ENCODE measurements at regions not wholly inside any gene's neighbourhood (a gene's known extent, or its start where the extent isn't known, plus 50 kb on each side); places are given as distances from the start of the nearest gene placed in this dataset.

DNA sequence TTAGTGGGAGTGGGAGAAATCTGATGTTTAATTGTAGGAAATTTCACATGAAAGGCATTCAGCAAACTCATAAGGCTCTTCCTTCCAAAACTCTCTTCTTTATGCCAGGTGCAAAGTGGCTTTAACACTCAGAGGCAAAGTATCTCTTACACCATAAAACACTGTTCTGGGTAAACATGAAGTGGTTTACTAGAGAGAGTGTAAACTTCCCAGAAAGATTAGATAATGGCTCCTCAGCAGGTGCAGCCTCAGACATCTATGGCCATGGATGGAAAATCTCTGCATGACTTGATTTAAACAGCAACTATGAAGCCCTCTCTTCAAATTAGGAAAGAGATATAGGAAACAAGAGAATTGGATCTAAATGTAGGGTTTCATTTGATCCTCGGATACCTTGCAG lies 583.1 kb upstream of the SALL1 start:
- Histone ChIP-seq H3K36me3 (no peaks in the 10 kb centered on the region), H3K27me3 (ENCODE audit: insufficient read depth, low read depth, severe bottlenecking) (no peaks in the 10 kb centered on the region), H3K27ac (no peak overlapping the region), H3K9me3 (ENCODE audit: severe bottlenecking) (no peaks in the 10 kb centered on the region), H3K4me3 (ENCODE audit: low read depth, low read length) (no peak overlapping the region)
- TF ChIP-seq, protein P1, sequence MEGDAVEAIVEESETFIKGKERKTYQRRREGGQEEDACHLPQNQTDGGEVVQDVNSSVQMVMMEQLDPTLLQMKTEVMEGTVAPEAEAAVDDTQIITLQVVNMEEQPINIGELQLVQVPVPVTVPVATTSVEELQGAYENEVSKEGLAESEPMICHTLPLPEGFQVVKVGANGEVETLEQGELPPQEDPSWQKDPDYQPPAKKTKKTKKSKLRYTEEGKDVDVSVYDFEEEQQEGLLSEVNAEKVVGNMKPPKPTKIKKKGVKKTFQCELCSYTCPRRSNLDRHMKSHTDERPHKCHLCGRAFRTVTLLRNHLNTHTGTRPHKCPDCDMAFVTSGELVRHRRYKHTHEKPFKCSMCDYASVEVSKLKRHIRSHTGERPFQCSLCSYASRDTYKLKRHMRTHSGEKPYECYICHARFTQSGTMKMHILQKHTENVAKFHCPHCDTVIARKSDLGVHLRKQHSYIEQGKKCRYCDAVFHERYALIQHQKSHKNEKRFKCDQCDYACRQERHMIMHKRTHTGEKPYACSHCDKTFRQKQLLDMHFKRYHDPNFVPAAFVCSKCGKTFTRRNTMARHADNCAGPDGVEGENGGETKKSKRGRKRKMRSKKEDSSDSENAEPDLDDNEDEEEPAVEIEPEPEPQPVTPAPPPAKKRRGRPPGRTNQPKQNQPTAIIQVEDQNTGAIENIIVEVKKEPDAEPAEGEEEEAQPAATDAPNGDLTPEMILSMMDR (IDR thresholded peaks at IDR 0.05; ENCODE audit: low read depth, low read length) = no peak
- no peak for DNase-seq

DNA sequence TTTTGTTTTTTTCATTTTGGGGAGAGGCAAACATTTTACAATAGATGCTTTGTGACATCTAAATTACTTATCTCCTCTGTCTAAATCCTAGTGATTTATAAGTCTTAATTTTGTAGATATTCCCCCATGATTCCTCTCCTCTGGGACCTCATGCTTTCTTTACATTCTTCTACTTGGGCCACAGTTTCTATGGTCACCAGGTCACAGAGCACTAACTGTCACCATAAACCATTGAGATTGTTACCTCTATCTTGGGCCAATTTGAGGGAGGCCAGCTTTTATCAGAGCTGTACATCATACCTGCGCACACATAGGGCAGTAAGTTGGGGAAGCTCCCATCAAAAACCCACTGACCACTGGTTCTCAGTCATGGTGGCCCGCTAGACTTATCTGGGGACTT lies 582.1 kb upstream of the SALL1 start:
- no peak for DNase-seq
- TF ChIP-seq, protein P1 (IDR thresholded peaks at IDR 0.05; ENCODE audit: low read depth, low read length) = no peak
- Histone ChIP-seq H3K4me3 (ENCODE audit: low read depth, low read length) (no peak overlapping the region), H3K27me3 (ENCODE audit: insufficient read depth, low read depth, severe bottlenecking) (no peaks in the 10 kb centered on the region), H3K36me3 (no peaks in the 10 kb centered on the region), H3K9me3 (ENCODE audit: severe bottlenecking) (no peaks in the 10 kb centered on the region), H3K27ac (no peak overlapping the region)

- Histone ChIP-seq H3K27ac (no peak overlapping the region), H3K4me3 (ENCODE audit: low read depth, low read length) (no peak overlapping the region), H3K9me3 (ENCODE audit: severe bottlenecking) (peaks cover 3% of the 10 kb centered on the region), H3K36me3 (no peaks in the 10 kb centered on the region), H3K27me3 (ENCODE audit: insufficient read depth, low read depth, severe bottlenecking) (no peaks in the 10 kb centered on the region)
- TF ChIP-seq, protein P1 (IDR thresholded peaks at IDR 0.05; ENCODE audit: low read depth, low read length) = no peak
- no peak for DNase-seq
Measured at GRCh38 chr16:51731160-51731559, 580.1 kb upstream of the SALL1 start.

DNA sequence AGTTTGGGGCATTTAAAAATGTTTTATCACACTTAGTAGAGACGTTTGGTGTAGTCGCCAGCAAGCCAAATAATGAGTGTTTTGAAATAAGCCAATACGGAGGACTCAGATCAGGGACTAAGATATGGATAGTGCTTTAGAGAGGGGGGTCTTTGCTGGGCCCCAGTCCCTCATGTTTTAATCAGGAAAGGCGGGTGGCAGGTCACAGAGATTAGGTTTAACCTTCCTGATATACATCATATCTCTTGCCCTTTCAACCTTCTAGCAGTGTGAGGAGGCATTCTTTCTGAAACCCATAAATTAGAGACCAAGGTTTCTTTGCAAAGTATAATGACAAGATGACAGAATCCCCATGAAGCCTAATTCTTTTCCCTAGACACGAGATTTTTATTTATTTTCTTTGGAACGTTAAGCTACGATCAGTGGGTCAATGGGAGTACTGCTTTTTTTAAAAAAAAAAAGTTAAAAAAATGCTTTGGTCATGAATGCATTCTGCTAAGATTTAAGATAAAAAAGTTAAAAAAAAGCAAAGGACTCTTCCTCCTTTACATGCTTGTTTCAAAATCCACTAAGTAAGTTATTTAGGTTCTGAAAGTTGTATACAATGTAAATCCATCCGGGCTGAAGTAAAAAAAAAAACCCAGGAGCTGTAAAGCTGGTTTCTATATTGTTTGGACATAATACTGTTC lies 572.1 kb upstream of the SALL1 start:
- H3K27me3 ChIP-seq (ENCODE audit: insufficient read depth, low read depth, severe bottlenecking) = no peaks in the 10 kb centered on the region
- DNase-seq = no peak
- no peak overlapping the region for H3K27ac ChIP-seq
- TF ChIP-seq, protein P1 (IDR thresholded peaks at IDR 0.05; ENCODE audit: low read depth, low read length) = no peak
- H3K4me3 ChIP-seq (ENCODE audit: low read depth, low read length) = no peak overlapping the region
- no peaks in the 10 kb centered on the region for H3K36me3 ChIP-seq
- H3K9me3 ChIP-seq (ENCODE audit: severe bottlenecking) = peaks cover 3% of the 10 kb centered on the region

DNA sequence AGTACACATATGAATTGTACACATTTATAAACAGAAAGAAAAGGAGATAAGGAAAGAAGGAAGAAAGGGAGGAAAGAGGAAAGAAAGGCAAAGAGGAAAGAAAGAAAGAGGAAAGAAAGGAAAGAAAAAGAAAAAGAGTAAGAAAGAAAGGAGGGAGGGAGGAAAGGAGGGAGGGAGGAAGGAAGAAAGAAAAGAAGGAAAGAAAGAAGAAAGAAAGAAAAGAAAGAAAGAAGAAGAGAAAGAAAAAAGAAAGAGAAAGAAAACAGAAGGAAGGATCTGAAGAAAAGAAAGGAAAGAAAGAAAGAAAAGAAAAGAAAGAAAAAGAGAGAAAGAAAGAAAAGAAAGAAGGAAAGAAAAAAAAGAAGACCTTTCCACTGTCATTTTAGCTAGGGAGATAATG lies 571.4 kb upstream of the SALL1 start:
- TF ChIP-seq, protein P1 (IDR thresholded peaks at IDR 0.05; ENCODE audit: low read depth, low read length) = no peak
- no peak for DNase-seq

GRCh38 chr16:51719376-51719775 lies 568.3 kb upstream of the SALL1 start:
- TF ChIP-seq, protein P1 (IDR thresholded peaks at IDR 0.05; ENCODE audit: low read depth, low read length) = no peak
- H3K27me3 ChIP-seq (ENCODE audit: insufficient read depth, low read depth, severe bottlenecking) = no peaks in the 10 kb centered on the region
- DNase-seq = no peak
- no peaks in the 10 kb centered on the region for H3K9me3 ChIP-seq (ENCODE audit: severe bottlenecking)
- no peak overlapping the region for H3K4me3 ChIP-seq (ENCODE audit: low read depth, low read length)
- H3K36me3 ChIP-seq = no peaks in the 10 kb centered on the region
- H3K27ac ChIP-seq = no peak overlapping the region

More for the DNA sequence above, 571.4 kb upstream of the SALL1 start:
- H3K27ac ChIP-seq = 0 out of 2 replicates have a peak overlapping the region, but pooled peaks have one; percentile 16
- H3K36me3 ChIP-seq = no peaks in the 10 kb centered on the region
- H3K9me3 ChIP-seq (ENCODE audit: severe bottlenecking) = peaks cover 3% of the 10 kb centered on the region
- no peaks in the 10 kb centered on the region for H3K27me3 ChIP-seq (ENCODE audit: insufficient read depth, low read depth, severe bottlenecking)
- no peak overlapping the region for H3K4me3 ChIP-seq (ENCODE audit: low read depth, low read length)
